ENCODE measurements at regions not wholly inside any gene's neighbourhood (a gene's known extent, or its start where the extent isn't known, plus 50 kb on each side); places are given as distances from the start of the nearest gene placed in this dataset.

- no peak for TF ChIP-seq CTCF (IDR thresholded peaks at IDR 0.05; ENCODE audit: low read depth, low read length, missing control alignments)
- no peak overlapping the region for H3K4me3 ChIP-seq (replicated peaks; ENCODE audit: low read depth, low read length)
- no peak for DNase-seq (ENCODE audit: extremely low read depth, low read depth)
Observed at GRCh38 chr2:220980966-220981675, 591.0 kb downstream of the EPHA4 start.

GRCh38 chr2:220981926-220982325 lies 590.2 kb downstream of the EPHA4 start:
- no peak overlapping the region for H3K4me3 ChIP-seq (replicated peaks; ENCODE audit: low read depth, low read length)
- TF ChIP-seq CTCF (IDR thresholded peaks at IDR 0.05; ENCODE audit: low read depth, low read length, missing control alignments) = no peak
- no peak for DNase-seq (ENCODE audit: extremely low read depth, low read depth)

- no peak overlapping the region for H3K4me3 ChIP-seq (replicated peaks; ENCODE audit: low read depth, low read length)
- DNase-seq (ENCODE audit: extremely low read depth, low read depth) = no peak
- no peak for TF ChIP-seq CTCF (IDR thresholded peaks at IDR 0.05; ENCODE audit: low read depth, low read length, missing control alignments)
Observed at GRCh38 chr2:220985561-220985960, 586.5 kb downstream of the EPHA4 start.

GRCh38 chr2:220987839-220988238 lies 584.3 kb downstream of the EPHA4 start:
- no peak for DNase-seq (ENCODE audit: extremely low read depth, low read depth)
- H3K4me3 ChIP-seq (replicated peaks; ENCODE audit: low read depth, low read length) = no peak overlapping the region
- TF ChIP-seq CTCF (IDR thresholded peaks at IDR 0.05; ENCODE audit: low read depth, low read length, missing control alignments) = no peak

- no peak for TF ChIP-seq CTCF (IDR thresholded peaks at IDR 0.05; ENCODE audit: low read depth, low read length, missing control alignments)
- DNase-seq (ENCODE audit: extremely low read depth, low read depth) = no peak
- H3K4me3 ChIP-seq (replicated peaks; ENCODE audit: low read depth, low read length) = no peak overlapping the region
Observed at GRCh38 chr2:220991972-220992371, 580.1 kb downstream of the EPHA4 start.

- no peak for TF ChIP-seq CTCF (IDR thresholded peaks at IDR 0.05; ENCODE audit: low read depth, low read length, missing control alignments)
- no peak overlapping the region for H3K4me3 ChIP-seq (replicated peaks; ENCODE audit: low read depth, low read length)
- no peak for DNase-seq (ENCODE audit: extremely low read depth, low read depth)
Observed at GRCh38 chr2:220994846-220995245, 577.3 kb downstream of the EPHA4 start.

- no peak for TF ChIP-seq CTCF (IDR thresholded peaks at IDR 0.05; ENCODE audit: low read depth, low read length, missing control alignments)
- no peak overlapping the region for H3K4me3 ChIP-seq (replicated peaks; ENCODE audit: low read depth, low read length)
- no peak for DNase-seq (ENCODE audit: extremely low read depth, low read depth)
Observed at GRCh38 chr2:220995581-220995980, 576.5 kb downstream of the EPHA4 start.

All from HFF-Myc (cell line).